OCI-LY3 (cell line): ENCODE measurements at regions not wholly inside any gene's neighbourhood (a gene's known extent, or its start where the extent isn't known, plus 50 kb on each side); places are given as distances from the start of the nearest gene placed in this dataset.
A peak's percentile ranks its signal among the peaks of the same experiment; 100 is the strongest.

ENCODE experiments used
- H2AFZ ChIP-seq: fragments of 200-600, 300-600 bp; shearing (Covaris generic); 2 replicates; pipeline ENCODE4 v1.6.0; 2014; ENCODE audit warnings: antibody characterized with exemption, low read depth, low read length
- H3K27ac ChIP-seq: fragments of 200-600, 300-600 bp; sonication (generic); 2 replicates; pipeline ENCODE4 v1.5.1; 2014; ENCODE audit warnings: mild to moderate bottlenecking, low read length, moderate library complexity, mixed read lengths
- H3K27me3 ChIP-seq: fragments of 200-600, 300-600 bp; sonication (generic); 2 replicates; pipeline ENCODE4 v1.6.1; 2014; ENCODE audit warnings: low read depth, low read length, mixed read lengths
- H3K36me3 ChIP-seq: fragments of 200-600, 300-600 bp; sonication (generic); replicated peaks from 2 replicates; pipeline ENCODE3; 2014; ENCODE audit warnings: low read depth, low read length, mixed read lengths
- H3K4me1 ChIP-seq: fragments of 300-600, 200-600 bp; sonication (generic); 2 replicates; pipeline ENCODE4 v1.6.1; 2014; ENCODE audit warnings: low read length, mixed read lengths
- H3K4me2 ChIP-seq: fragments of 200-600, 300-600 bp; sonication (generic); 2 replicates; pipeline ENCODE4 v1.6.1; 2014; ENCODE audit warnings: low read length, mixed read lengths
- H3K4me3 ChIP-seq: fragments of 300-600, 200-600 bp; sonication (generic); 2 replicates; pipeline ENCODE4 v1.5.1; 2014; ENCODE audit warnings: antibody characterized with exemption, mild to moderate bottlenecking, low read length, moderate library complexity
- H3K79me2 ChIP-seq: fragments of 300-600, 200-600 bp; shearing (Covaris generic); 2 replicates; pipeline ENCODE4 v1.6.1; 2014; ENCODE audit warnings: mild to moderate bottlenecking, low read length, mixed read lengths
- H3K9ac ChIP-seq: fragments of 300-600, 200-600 bp; shearing (Covaris generic); 2 replicates; pipeline ENCODE4 v1.6.0; 2014; ENCODE audit warnings: mild to moderate bottlenecking, low read length, moderate library complexity
- H3K9me3 ChIP-seq: fragments of 200-600, 300-600 bp; shearing (Covaris generic); 2 replicates; pipeline ENCODE4 v1.6.1; 2014; ENCODE audit warnings: low read length, mixed read lengths; ENCODE audit not compliant: insufficient read depth
- H4K20me1 ChIP-seq: fragments of 200-600, 300-600 bp; sonication (generic); 2 replicates; pipeline ENCODE4 v1.6.1; 2016; ENCODE audit warnings: low read length, mixed read lengths; ENCODE audit not compliant: insufficient read depth
- CTCF ChIP-seq: fragments of 200-600, 300-600 bp; sonication (generic); IDR thresholded peaks from 2 replicates; pipeline ENCODE4 v1.5.1; 2014; ENCODE audit warnings: antibody characterized with exemption, low read length, low read depth
- EZH2phosphoT487 ChIP-seq: fragments of 200-600 bp; shearing (Covaris generic); IDR thresholded peaks from 2 replicates; pipeline ENCODE4 v1.6.1; 2018; ENCODE audit warnings: antibody characterized with exemption, mixed run types, low read depth

- Histone ChIP-seq H3K4me3 (no peak overlapping the region), H3K4me1 (peaks cover 8% of the 10 kb centered on the region; the same call in 1 of the 2 replicates), H3K9ac (no peak overlapping the region), H2AFZ (no peak overlapping the region), H3K36me3 (no peaks in the 10 kb centered on the region), H3K4me2 (no peak overlapping the region), H3K79me2 (no peaks in the 10 kb centered on the region), H3K9me3 (no peaks in the 10 kb centered on the region; the same call in 1 of the 2 replicates), H4K20me1 (no peaks in the 10 kb centered on the region), H3K27me3 (no peaks in the 10 kb centered on the region; the same call in 1 of the 2 replicates), H3K27ac (no peak overlapping the region)
- TF ChIP-seq CTCF (no peak), EZH2phosphoT487 (no peak)
These were observed 397.7 kb upstream of the SMARCA2 start for GRCh38 chr9:1617419-1617818.

GRCh38 chr9:1619915-1620710 is 395.0 kb upstream of the SMARCA2 start:
- Histone ChIP-seq H2AFZ (no peak overlapping the region; the same call in 1 of the 2 replicates), H3K4me1 (peaks cover 8% of the 10 kb centered on the region; the same call in 1 of the 2 replicates), H3K36me3 (no peaks in the 10 kb centered on the region), H3K4me3 (no peak overlapping the region), H3K9me3 (no peaks in the 10 kb centered on the region; the same call in 1 of the 2 replicates), H4K20me1 (no peaks in the 10 kb centered on the region), H3K4me2 (no peak overlapping the region), H3K27me3 (no peaks in the 10 kb centered on the region; the same call in 1 of the 2 replicates), H3K27ac (no peak overlapping the region), H3K79me2 (no peaks in the 10 kb centered on the region), H3K9ac (no peak overlapping the region)
- TF ChIP-seq CTCF = peak; percentile 47
- no peak for TF ChIP-seq EZH2phosphoT487

GRCh38 chr9:1637401-1637800 is 377.7 kb upstream of the SMARCA2 start:
- no peak overlapping the region for H3K4me2 ChIP-seq
- H2AFZ ChIP-seq = no peak overlapping the region
- no peak overlapping the region for H3K9ac ChIP-seq
- no peak overlapping the region for H3K4me3 ChIP-seq
- H3K9me3 ChIP-seq = no peaks in the 10 kb centered on the region
- H3K4me1 ChIP-seq = no peaks in the 10 kb centered on the region
- H3K36me3 ChIP-seq = no peaks in the 10 kb centered on the region
- no peak overlapping the region for H3K27ac ChIP-seq
- TF ChIP-seq CTCF (no peak), EZH2phosphoT487 (no peak)
- H3K27me3 ChIP-seq = no peaks in the 10 kb centered on the region
- H4K20me1 ChIP-seq = no peaks in the 10 kb centered on the region
- H3K79me2 ChIP-seq = no peaks in the 10 kb centered on the region

GRCh38 chr9:1639166-1639565 is 376.0 kb upstream of the SMARCA2 start:
- Histone ChIP-seq H3K27me3 (no peaks in the 10 kb centered on the region), H3K4me1 (no peaks in the 10 kb centered on the region)

More at GRCh38 chr9:1639166-1639565, 376.0 kb upstream of the SMARCA2 start:
- no peaks in the 10 kb centered on the region for H3K79me2 ChIP-seq
- H3K4me3 ChIP-seq = no peak overlapping the region
- no peak overlapping the region for H3K27ac ChIP-seq
- H2AFZ ChIP-seq = no peak overlapping the region
- H3K9me3 ChIP-seq = no peaks in the 10 kb centered on the region
- H3K4me2 ChIP-seq = no peak overlapping the region
- H4K20me1 ChIP-seq = no peaks in the 10 kb centered on the region
- H3K9ac ChIP-seq = no peak overlapping the region
- H3K36me3 ChIP-seq = no peaks in the 10 kb centered on the region
- TF ChIP-seq EZH2phosphoT487 = no peak
- no peak for TF ChIP-seq CTCF
